Ovary (tissue), 7 donors: ENCODE measurements at regions not wholly inside any gene's neighbourhood (a gene's known extent, or its start where the extent isn't known, plus 50 kb on each side); places are given as distances from the start of the nearest gene placed in this dataset.

Source experiments
- DNase-seq, 5 donors: peaks; one replicate each; pipeline ENCODE4 v3.0.0-alpha.2; 2019 to 2020
- H3K27ac ChIP-seq, 2 donors: fragments of 200-600 bp; one replicate each; pipeline versions ENCODE4 v1.5.1 to v1.8.0; 2019 to 2022
- H3K27me3 ChIP-seq: fragments of 200-600 bp; one replicate; pipeline ENCODE4 v1.8.0; 2022
- H3K36me3 ChIP-seq: fragments of 200-600 bp; sonication (generic); one replicate; pipeline ENCODE4 v1.5.1; 2019
- H3K4me1 ChIP-seq: one replicate; pipeline ENCODE4 v1.8.1; 2013; ENCODE audit warnings: mild to moderate bottlenecking, moderate library complexity; ENCODE audit not compliant: insufficient read depth
- H3K4me3 ChIP-seq: fragments of 200-600 bp; sonication (generic); one replicate; pipeline ENCODE4 v1.5.1; 2017
- H3K9me3 ChIP-seq, 2 donors: fragments of 200-600 bp in 1 of 2; sonication (generic) in 1 of 2; one replicate each; pipeline versions ENCODE4 v1.5.1 to v1.8.1; 2013 to 2019; ENCODE audit warnings: mild to moderate bottlenecking in 1 of 2, moderate library complexity in 1 of 2
- CTCF ChIP-seq, 3 donors: fragments of 450-650 bp in 2 of 3; fragments of 200-600 bp in 1 of 3; IDR thresholded peaks; one replicate each; pipeline versions ENCODE4 v1.5.1 to v1.8.0; 2016 to 2022; ENCODE audit warnings: antibody characterized with exemption in 3 of 3, mild to moderate bottlenecking in 1 of 3
- EP300 ChIP-seq: sonication (generic); formaldehyde crosslinking; IDR thresholded peaks from one replicate; pipeline ENCODE4 v1.6.1; 2017; ENCODE audit warnings: antibody characterized with exemption
- POLR2A ChIP-seq: fragments of 450-650 bp; IDR thresholded peaks from one replicate; pipeline ENCODE4 v1.6.1; 2017; ENCODE audit warnings: antibody characterized with exemption, mild to moderate bottlenecking, moderate library complexity
- WGBS, 3 donors: extraction: QIAGEN DNeasy Blood & Tissue Kit in 1 of 3; methylation state at CpG; one replicate each; pipeline versions ENCODE4 v1.1.5 to v1.1.7; 2013 to 2017; 5-methylcytosine and 5-hydroxymethylcytosine counted together
- intact Hi-C, 4 donors: fragments of 100-400 bp; cut with DNase I; formaldehyde crosslinking; loops; one replicate each; pipeline versions ENCODE4 v1.11.0 to v1.15.1; 2022 to 2023
- donor health status: DM: no; HTN: no; CAD: no; lungs with moderate emphysema.
- donor health status: DM: no; HTN: no; CAD: no.
- donor health status: Bipolar disorder and iron deficiency.
- donor health status: DM: no; HTN: no; CAD: no.
- donor health status: DM: yes; HTN: yes; CAD: no.

GRCh38 chr11:56916587-56916986 lies 72.1 kb upstream of the OR5AK2 start:
- WGBS, 3 donors = 26 to 47% (median 27%) methylated on average over 2 of the region's 2 CpGs
- Histone ChIP-seq H3K36me3 (no peaks in the 10 kb centered on the region), H3K27me3 (no peaks in the 10 kb centered on the region), H3K9me3 (no peaks in the 10 kb centered on the region), H3K4me1 (no peaks in the 10 kb centered on the region), H3K4me3 (no peak overlapping the region), H3K27ac (no peak overlapping the region)
- TF ChIP-seq POLR2A (no peak), EP300 (no peak), CTCF (IDR thresholded peaks at IDR 0.05) (no peak)
- intact Hi-C loops = no loop called here
- no peak for DNase-seq

GRCh38 chr11:56916162-56916561 lies 72.6 kb upstream of the OR5AK2 start:
- Histone ChIP-seq H3K27me3 (no peaks in the 10 kb centered on the region), H3K36me3 (no peaks in the 10 kb centered on the region), H3K9me3 (no peaks in the 10 kb centered on the region), H3K4me1 (no peaks in the 10 kb centered on the region), H3K4me3 (no peak overlapping the region), H3K27ac (no peak overlapping the region)
- no peak for TF ChIP-seq CTCF (IDR thresholded peaks at IDR 0.05)
- TF ChIP-seq POLR2A = no peak
- no peak for TF ChIP-seq EP300
- intact Hi-C loops = no loop called here
- WGBS, 3 donors = 44 to 59% (median 50%) methylated on average over 5 of the region's 5 CpGs
- DNase-seq = no peak

- Histone ChIP-seq H3K4me3 (no peak overlapping the region), H3K27ac (no peak overlapping the region), H3K36me3 (no peaks in the 10 kb centered on the region), H3K9me3 (no peaks in the 10 kb centered on the region), H3K27me3 (no peaks in the 10 kb centered on the region), H3K4me1 (no peaks in the 10 kb centered on the region)
- TF ChIP-seq EP300 = no peak
- TF ChIP-seq POLR2A = no peak
- no peak for TF ChIP-seq CTCF (IDR thresholded peaks at IDR 0.05)
- 53 to 66% (median 53%) methylated on average over 5 of the region's 5 CpGs for WGBS, 3 donors
- DNase-seq = no peak
- intact Hi-C loops = no loop called here
These were observed 77.4 kb upstream of the OR5AK2 start for GRCh38 chr11:56911312-56911711.

- Histone ChIP-seq H3K4me1 (no peaks in the 10 kb centered on the region), H3K9me3 (no peaks in the 10 kb centered on the region), H3K27me3 (no peaks in the 10 kb centered on the region), H3K36me3 (no peaks in the 10 kb centered on the region), H3K4me3 (no peak overlapping the region), H3K27ac (no peak overlapping the region)
- no peak for DNase-seq
- 77 to 80% (median 79%) methylated on average over 9 of the region's 9 CpGs for WGBS, 3 donors
- intact Hi-C loops = no loop called here
- TF ChIP-seq CTCF (IDR thresholded peaks at IDR 0.05) (no peak), POLR2A (no peak), EP300 (no peak)
These were observed 77.9 kb upstream of the OR5AK2 start for GRCh38 chr11:56910785-56911184.
